Neural progenitor cell (in vitro differentiated cells): ENCODE measurements at regions not wholly inside any gene's neighbourhood (a gene's known extent, or its start where the extent isn't known, plus 50 kb on each side); places are given as distances from the start of the nearest gene placed in this dataset.

Experiments used
- DNase-seq: peaks from one replicate; pipeline ENCODE4 v3.0.0-alpha.2; 2016; ENCODE audit warnings: low spot score
- H2AFZ ChIP-seq: fragments of 200-600 bp; sonication (generic); replicated peaks from 2 replicates; pipeline ENCODE4 v1.6.1; 2016; ENCODE audit warnings: antibody characterized with exemption
- H3F3A ChIP-seq: fragments of 200-600 bp; sonication (generic); 2 replicates; pipeline ENCODE4 v1.6.1; 2016; ENCODE audit warnings: antibody characterized with exemption, low read depth
- H3K27ac ChIP-seq: fragments of 200-600 bp; sonication (generic); 2 replicates; pipeline ENCODE4 v1.5.1; 2016; ENCODE audit warnings: mild to moderate bottlenecking
- H3K27me3 ChIP-seq: fragments of 200-600 bp; sonication (generic); 2 replicates; pipeline ENCODE4 v1.6.1; 2016; ENCODE audit warnings: mild to moderate bottlenecking, moderate library complexity
- H3K36me3 ChIP-seq: fragments of 200-600 bp; sonication (generic); 2 replicates; pipeline ENCODE4 v1.5.1; 2016
- H3K4me1 ChIP-seq: fragments of 200-600 bp; sonication (generic); 2 replicates; pipeline ENCODE4 v1.6.1; 2016; ENCODE audit warnings: mixed run types
- H3K4me2 ChIP-seq: fragments of 200-600 bp; sonication (generic); 2 replicates; pipeline ENCODE4 v1.6.1; 2016
- H3K4me3 ChIP-seq: fragments of 200-600 bp; sonication (generic); 2 replicates; pipeline ENCODE4 v1.5.1; 2016
- H3K79me2 ChIP-seq: fragments of 200-600 bp; sonication (generic); 2 replicates; pipeline ENCODE4 v1.6.1; 2016; ENCODE audit warnings: low read depth
- H3K9ac ChIP-seq: fragments of 200-600 bp; sonication (generic); 2 replicates; pipeline ENCODE4 v1.6.1; 2016
- H3K9me3 ChIP-seq: fragments of 200-600 bp; sonication (generic); 2 replicates; pipeline ENCODE4 v1.5.1; 2016; ENCODE audit warnings: low read depth
- H4K20me1 ChIP-seq: fragments of 200-600 bp; sonication (generic); 2 replicates; pipeline ENCODE4 v1.6.1; 2016; ENCODE audit warnings: low read depth
- H3K27ac Mint-ChIP-seq: 3 replicates; pipeline ENCODE4 v1.8.0; 2021; ENCODE audit warnings: mixed read lengths
- H3K27me3 Mint-ChIP-seq: 2 replicates; pipeline ENCODE4 v1.8.0; 2022; ENCODE audit warnings: low read depth, mild to moderate bottlenecking, inconsistent platforms, moderate library complexity, mixed read lengths; ENCODE audit not compliant: insufficient read depth
- H3K36me3 Mint-ChIP-seq: 3 replicates; pipeline ENCODE4 v1.8.0; 2021; ENCODE audit warnings: mixed read lengths
- H3K4me1 Mint-ChIP-seq: 3 replicates; pipeline ENCODE4 v1.8.0; 2021; ENCODE audit warnings: mixed read lengths
- H3K4me3 Mint-ChIP-seq: 3 replicates; pipeline ENCODE4 v1.8.0; 2021; ENCODE audit warnings: mild to moderate bottlenecking, moderate library complexity, mixed read lengths
- H3K9me3 Mint-ChIP-seq: 3 replicates; pipeline ENCODE4 v1.8.0; 2020; ENCODE audit warnings: mixed read lengths
- CTCF ChIP-seq: fragments of 200-600 bp; sonication (generic); IDR thresholded peaks from 2 replicates; pipeline ENCODE4 v1.5.1; 2017; ENCODE audit warnings: antibody characterized with exemption, mild to moderate bottlenecking
- EZH2 ChIP-seq: fragments of 200-600 bp; sonication (generic); IDR thresholded peaks from 2 replicates; pipeline ENCODE4 v1.6.1; 2017; ENCODE audit warnings: antibody characterized with exemption, mild to moderate bottlenecking, moderate library complexity
- EZH2phosphoT487 ChIP-seq: fragments of 200-600 bp; sonication (generic); IDR thresholded peaks from 2 replicates; pipeline ENCODE4 v1.6.1; 2017; ENCODE audit warnings: antibody characterized with exemption

DNA sequence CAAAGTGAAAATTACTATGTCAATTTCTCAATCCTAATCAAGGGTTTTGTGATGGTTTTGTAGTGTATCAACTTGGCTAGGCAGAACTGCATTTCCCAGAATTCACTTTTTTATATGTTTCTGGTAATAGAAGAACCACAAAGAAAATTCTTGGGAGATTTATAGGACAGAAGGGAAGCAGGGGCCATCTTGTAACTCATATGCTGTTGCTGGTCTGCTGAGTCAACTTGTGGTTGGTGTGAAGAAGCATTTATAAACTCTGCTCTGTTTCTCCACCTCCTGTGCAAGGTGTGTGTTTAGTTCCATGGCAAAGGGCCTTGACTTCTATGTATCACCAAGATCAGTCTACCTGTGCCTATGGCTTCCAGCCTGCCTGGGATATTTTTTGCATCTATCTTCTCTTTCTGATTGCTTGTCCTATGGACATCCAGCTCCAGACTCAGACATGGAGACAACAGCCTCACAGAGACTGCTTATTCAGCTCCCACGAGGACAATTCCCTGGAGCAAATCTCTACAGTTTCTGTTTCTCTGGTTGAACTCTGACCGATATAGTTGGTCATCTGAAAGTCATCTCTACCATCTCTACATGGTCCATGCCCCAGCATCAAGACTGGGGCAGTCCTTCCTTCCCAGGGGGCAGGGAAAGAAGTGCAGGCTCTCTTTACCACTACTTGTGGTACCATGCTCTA is 364.3 kb upstream of the DDHD1 start:
- Histone ChIP-seq H3K4me3 (no peak overlapping the region), H3K9me3 (no peaks in the 10 kb centered on the region), H3K4me2 (no peak overlapping the region), H3K79me2 (no peaks in the 10 kb centered on the region), H3F3A (no peaks in the 10 kb centered on the region), H3K9ac (no peak overlapping the region), H2AFZ (no peak overlapping the region), H3K27ac (no peak overlapping the region), H4K20me1 (no peaks in the 10 kb centered on the region), H3K27me3 (no peaks in the 10 kb centered on the region), H3K4me1 (no peaks in the 10 kb centered on the region), H3K36me3 (no peaks in the 10 kb centered on the region)
- Mint-ChIP-seq H3K9me3 (no peaks in the 10 kb centered on the region), H3K27me3 (no peaks in the 10 kb centered on the region), H3K4me3 (no peak overlapping the region), H3K27ac (no peak overlapping the region), H3K4me1 (no peaks in the 10 kb centered on the region), H3K36me3 (no peaks in the 10 kb centered on the region)
- TF ChIP-seq EZH2, result no peak
- TF ChIP-seq EZH2phosphoT487, result no peak
- no peak for TF ChIP-seq CTCF
- no peak for DNase-seq

DNA sequence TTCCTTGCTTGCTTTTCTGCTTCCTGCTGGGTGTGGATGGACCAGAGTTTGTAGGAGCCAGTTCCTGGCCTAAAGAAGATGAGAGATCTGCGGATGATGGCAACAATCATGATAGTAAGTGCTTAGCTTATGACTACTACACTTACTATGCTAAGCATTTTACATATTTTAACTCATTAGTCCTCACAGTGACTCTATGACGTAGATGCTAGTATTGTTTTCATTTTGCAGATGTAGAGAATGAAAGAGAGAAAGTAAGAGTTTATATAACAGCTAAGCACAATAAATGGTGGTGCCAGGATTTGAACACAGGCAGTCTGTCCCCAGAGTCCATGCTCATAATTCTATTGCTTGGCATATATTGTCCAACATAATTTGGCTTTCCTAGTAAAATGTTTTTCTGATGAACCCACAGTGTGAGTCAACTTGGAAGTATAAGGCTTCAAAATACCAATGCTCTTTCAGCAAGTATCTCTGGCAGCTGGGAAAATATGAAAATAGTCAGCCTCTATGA is 363.2 kb upstream of the DDHD1 start:
- no peaks in the 10 kb centered on the region for H3K9me3 Mint-ChIP-seq
- Histone ChIP-seq H3K4me2 (no peak overlapping the region), H3K27ac (no peak overlapping the region), H2AFZ (no peak overlapping the region), H3F3A (no peaks in the 10 kb centered on the region), H3K27me3 (no peaks in the 10 kb centered on the region), H3K36me3 (no peaks in the 10 kb centered on the region), H3K9ac (no peak overlapping the region), H3K9me3 (no peaks in the 10 kb centered on the region), H3K79me2 (no peaks in the 10 kb centered on the region), H4K20me1 (no peaks in the 10 kb centered on the region), H3K4me1 (no peaks in the 10 kb centered on the region), H3K4me3 (no peak overlapping the region)
- DNase-seq, result no peak
- no peaks in the 10 kb centered on the region for H3K36me3 Mint-ChIP-seq
- TF ChIP-seq EZH2 (no peak), EZH2phosphoT487 (no peak), CTCF (no peak)
- no peak overlapping the region for H3K4me3 Mint-ChIP-seq
- no peaks in the 10 kb centered on the region for H3K4me1 Mint-ChIP-seq
- H3K27me3 Mint-ChIP-seq, result no peaks in the 10 kb centered on the region
- no peak overlapping the region for H3K27ac Mint-ChIP-seq

DNA sequence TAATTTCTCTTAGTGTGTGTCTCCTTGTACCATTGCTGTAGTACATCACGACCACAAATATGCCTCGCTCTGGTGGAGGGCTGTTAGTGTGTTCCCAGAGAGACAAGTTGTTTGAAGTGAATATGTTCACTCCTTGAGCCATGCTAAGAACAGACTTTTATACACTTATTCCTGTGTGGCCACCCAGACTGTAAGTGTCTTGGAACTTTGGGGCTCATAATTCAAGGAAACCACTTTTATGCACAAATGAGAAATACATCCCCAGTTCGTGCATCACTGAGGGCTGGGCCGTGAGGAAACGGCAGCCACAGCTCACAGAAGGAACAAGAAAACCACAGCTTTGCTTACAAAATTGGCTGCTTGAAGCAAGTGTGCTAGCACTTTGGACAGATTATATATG is 362.2 kb upstream of the DDHD1 start:
- DNase-seq, result no peak
- Histone ChIP-seq H3K79me2 (no peaks in the 10 kb centered on the region), H3K27ac (no peak overlapping the region), H2AFZ (no peak overlapping the region), H3K27me3 (no peaks in the 10 kb centered on the region), H3K9me3 (no peaks in the 10 kb centered on the region), H4K20me1 (no peaks in the 10 kb centered on the region), H3K4me2 (no peak overlapping the region), H3K9ac (no peak overlapping the region), H3K4me1 (no peaks in the 10 kb centered on the region), H3K4me3 (no peak overlapping the region), H3F3A (no peaks in the 10 kb centered on the region), H3K36me3 (no peaks in the 10 kb centered on the region)
- TF ChIP-seq CTCF (no peak), EZH2 (no peak), EZH2phosphoT487 (no peak)
- H3K27me3 Mint-ChIP-seq, result no peaks in the 10 kb centered on the region
- no peak overlapping the region for H3K4me3 Mint-ChIP-seq
- no peaks in the 10 kb centered on the region for H3K36me3 Mint-ChIP-seq
- H3K9me3 Mint-ChIP-seq, result no peaks in the 10 kb centered on the region
- no peaks in the 10 kb centered on the region for H3K4me1 Mint-ChIP-seq
- no peak overlapping the region for H3K27ac Mint-ChIP-seq
